HPDE6-E6E7 (cell line): ENCODE measurements at regions not wholly inside any gene's neighbourhood (a gene's known extent, or its start where the extent isn't known, plus 50 kb on each side); places are given as distances from the start of the nearest gene placed in this dataset.
"Not testable (repeated sequence)": the region's sequence is repeated elsewhere in the genome, so short reads cannot be mapped to it uniquely, and the experiment has no call there.

Experiments
- DNase-seq: peaks from one replicate; pipeline ENCODE4 v3.0.0; 2011; ENCODE audit warnings: missing footprints; ENCODE audit errors: extremely low spot score

DNA sequence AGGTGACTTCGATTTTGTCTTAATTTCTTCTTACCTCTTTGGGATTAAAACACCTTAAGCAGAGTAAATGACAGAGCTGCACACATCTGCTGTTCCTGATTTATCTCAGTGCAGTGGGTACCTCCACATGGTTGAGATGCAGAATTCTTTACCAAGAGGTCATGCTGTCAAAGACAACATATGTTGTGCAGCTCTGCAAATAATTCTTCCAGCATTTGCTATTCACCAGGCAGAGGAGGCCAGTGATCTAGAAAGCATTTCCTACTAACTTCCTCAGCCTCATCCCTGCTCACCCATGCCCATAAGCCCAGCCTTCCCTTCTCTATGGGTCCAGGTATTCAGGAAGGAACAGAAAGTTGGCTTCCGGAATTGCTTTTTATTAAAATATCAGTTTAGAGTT lies 109.3 kb downstream of the THBS2 start:
- no peak for DNase-seq

DNA sequence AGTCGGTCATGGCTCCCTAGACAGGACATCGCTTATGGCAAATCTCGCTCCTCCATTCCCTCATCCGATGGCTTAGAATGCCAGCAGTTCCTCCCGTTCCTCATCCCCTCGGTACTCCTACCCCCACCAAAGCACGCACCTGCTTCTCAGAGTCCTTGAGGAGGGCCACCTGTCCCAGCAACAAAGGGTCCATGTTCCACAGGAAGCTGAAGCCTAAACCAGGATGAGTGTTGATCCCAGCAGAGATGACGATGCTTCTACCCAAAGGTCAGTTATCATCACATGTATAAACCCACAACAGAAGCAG lies 111.2 kb downstream of the THBS2 start:
- DNase-seq: no peak

DNA sequence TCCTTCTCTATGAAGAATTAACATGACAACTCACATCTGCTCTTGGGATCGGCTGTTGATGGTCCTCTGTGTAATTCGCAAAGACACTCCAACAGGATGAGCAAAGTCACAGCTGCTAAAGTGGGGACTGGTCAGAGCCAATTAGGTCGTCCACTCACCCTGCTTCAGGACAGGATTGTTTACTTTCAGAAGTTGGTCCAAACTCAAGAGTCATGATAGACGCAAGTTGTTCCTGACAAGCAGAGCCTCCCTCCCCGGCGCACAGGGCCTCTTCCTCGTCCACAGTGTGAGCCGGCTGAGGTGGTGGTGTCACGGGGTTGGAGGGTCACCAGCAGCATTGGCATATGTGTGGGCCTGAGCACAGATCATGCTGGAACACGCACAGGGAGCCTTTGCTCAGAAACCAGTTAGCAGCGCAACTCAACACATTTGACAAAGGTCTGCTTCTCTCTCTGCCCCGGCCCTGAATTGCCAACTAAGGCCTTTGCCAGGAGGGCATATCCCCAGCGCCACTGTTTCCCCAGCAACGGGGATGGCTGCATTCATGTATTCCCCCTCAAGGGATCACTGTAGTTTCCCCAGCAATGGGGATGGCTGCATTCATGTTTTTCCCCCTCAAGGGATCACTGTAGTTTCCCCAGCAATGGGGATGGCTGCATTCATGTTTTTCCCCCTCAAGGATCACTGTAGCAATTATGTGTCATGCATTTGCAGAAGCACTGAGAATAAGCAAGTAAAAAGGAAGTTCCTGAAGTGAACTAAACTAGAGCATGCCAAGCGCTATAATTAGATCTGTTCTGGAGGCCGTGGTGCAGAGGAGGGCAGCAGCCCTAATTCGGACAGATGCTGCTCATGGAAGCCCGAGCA lies 111.7 kb downstream of the THBS2 start:
- no peak for DNase-seq

DNA sequence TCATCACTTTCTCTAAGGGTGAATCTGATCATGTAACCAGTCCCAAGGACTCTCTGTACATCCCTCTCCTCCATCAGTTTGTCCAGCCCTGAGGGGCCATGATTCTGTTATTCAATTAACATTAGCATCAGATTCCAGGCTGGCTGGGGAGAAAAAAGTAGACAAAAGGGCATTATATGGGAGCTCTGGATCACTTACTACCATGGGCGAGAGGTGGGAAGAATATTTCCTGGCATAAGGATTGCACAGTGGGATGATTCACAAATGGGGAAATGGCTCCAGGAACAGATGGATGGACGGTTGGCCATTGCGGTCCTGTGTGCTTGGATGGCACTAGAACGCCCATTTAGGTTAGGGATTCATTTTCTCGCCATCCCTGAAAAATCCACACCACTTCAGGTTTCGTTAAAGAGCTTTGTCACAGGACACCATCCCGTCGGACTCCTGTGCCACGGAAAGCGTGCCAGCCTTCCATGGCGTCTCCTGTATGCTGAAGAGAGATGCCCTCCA lies 112.6 kb downstream of the THBS2 start:
- DNase-seq: no peak

DNA sequence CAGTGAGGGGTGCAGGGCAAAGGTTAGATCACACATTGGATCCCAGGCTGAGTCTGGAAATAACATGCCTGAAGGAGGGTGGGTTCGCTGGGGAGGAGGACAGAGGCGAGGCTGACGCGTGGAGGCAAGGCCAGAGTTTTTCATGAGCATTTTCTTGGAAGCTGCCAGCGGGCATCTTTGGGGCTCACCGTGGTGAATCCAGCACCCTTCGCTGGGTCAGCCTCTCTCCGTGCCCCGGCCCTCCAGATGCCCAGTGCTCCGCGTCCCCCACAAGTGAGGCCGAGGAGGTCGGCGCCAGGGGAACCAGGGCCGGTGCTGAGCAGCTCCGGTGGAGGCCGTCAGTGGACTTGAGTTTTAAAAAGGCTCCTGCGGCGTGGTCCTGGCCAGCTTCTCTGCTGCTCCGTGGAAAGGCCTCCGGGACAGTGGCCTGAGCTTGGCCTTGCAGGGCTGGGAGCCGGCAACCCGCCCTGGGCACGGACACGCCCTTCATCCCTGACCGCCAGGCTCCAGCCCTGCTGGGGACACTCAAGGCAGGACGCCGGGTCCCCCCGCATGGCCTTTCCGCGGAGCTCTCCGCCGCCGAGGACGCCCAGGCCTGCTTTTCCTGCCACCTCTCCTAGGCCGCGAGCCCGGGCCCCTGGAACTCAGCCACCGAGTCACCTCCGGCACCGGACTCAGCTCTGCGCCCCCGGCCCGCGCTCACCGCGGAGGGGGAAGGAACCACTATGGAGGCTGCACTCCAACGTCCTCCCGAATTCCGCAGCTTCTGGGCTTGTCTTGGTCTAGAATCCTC lies 114.3 kb downstream of the THBS2 start:
- DNase-seq: no peak

DNA sequence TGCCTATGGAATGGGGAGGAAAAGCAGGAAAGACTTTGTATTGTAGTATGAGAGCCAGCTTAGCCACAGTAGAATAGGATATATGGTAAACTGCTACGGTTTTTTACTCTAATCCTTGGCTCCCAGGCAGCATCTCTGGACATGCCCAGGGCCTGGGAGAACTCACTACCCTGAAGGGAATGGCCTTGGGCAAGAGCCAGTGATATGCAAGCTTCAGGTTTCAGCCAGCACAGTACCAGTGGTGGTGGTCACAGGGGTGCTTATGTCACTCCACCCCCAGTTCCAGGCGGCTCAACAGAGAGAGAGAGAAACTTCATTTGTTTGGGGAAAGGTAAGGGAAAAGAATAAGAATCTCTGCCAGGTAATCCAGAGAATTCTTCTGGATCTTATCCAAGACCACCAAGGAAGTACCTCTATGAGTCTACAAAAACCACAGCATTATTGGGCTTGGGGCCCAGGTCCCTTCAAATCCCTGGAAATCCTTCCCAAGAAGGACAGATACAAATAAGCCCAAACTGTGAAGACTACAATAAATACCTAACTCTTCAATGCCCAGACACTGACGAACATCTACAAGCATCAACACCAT lies 121.2 kb downstream of the THBS2 start:
- DNase-seq: no peak

DNA sequence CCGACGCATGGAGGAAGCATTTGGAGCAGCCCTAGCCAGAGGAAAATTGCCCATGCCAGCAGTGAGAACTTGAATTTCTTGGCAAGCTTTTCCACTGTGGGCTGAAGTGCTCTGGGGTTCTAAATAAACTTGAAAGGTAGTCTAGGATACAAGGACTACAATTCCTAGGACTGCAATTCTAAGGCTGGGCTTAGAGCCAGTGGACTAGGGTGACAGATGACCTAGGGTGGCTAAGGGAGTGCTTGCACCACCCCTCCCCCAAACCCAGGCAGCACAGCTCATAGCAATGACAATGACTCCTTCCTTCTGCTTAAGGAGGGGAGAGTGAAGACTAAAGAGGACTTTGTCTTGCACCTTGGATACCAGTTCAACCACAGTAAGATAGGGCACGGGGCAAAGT lies 122.3 kb downstream of the THBS2 start:
- no peak for DNase-seq

DNA sequence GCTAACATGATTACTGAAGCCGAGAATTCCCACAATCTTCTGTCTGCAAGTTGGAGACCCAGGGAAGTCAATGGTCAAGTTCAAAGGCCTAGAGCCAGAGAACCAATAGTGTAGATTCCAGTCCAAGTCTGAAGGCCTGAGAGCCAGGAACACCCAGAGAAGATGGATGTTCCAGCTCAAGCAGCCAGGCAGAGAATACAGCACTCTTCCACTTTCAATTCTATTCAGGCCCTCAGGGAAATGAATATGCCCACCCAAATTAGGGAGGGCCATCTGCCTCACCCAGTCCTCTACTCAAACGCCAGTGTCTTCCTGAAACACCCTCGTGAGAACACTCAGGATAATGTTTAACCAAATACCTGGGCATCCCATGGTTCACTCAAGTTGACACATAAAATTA lies 123.5 kb downstream of the THBS2 start:
- no peak for DNase-seq

DNA sequence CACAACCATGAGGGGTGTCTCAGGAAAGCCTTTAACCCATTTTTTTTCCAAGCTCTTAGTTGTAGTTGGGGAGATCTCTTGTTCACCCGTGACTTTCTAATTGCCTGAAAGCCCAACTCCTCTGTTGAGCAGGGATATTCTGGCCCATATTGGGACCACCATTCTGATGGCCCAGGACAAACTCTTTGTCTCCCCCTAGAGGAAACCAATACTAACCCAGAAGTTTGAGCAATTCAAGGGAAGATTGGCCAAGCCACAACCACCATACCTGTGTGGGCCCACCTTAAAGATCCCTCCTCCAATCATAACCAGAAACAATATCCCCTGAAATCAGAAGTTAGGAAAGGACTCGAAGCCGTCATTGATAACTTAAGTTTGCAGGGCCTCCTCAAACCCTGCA lies 132.6 kb downstream of the THBS2 start:
- no peak for DNase-seq

DNA sequence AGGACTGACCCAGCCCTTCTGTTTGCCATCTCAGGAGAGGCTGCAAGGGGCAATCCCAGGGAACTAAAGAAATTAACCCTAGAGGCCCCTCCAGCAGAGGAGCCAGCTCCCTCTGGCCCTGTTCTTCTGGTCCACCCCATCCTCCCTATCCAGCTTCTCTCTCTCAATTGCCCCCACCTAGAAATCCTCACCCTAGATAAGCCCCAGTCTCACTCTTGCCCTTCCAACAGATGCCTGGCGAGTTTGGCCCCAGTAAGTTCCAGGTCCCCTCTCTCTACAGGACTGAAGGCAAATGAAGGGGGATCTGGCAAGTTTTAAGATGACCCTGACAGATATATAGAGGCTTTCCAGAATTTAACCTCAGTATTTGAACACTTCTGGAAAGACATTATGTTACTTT lies 134.0 kb downstream of the THBS2 start:
- no peak for DNase-seq

DNA sequence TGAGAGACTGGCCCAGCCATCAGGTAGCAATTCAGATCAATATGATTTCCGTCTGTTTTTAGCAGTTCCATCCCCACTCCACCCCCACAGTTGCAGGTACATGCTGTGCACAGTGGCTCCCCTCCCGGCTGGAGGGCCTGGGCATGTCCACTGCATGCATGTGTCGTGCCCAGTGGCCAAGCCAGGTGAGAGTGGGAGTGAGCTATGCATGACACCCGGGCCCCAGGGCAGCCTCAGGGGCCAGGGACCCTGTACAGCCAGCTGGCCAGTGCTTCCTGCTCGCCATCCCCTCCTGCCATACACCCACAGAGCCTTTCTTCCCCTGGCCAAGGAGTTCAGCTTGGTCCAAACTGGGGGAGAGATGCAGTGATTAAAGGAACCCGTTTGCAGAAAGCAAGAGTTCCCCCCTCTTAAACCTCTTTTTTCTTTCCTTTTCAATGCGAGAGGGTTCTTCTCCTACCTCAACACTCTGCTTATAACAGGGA lies 135.3 kb downstream of the THBS2 start:
- DNase-seq: no peak

DNA sequence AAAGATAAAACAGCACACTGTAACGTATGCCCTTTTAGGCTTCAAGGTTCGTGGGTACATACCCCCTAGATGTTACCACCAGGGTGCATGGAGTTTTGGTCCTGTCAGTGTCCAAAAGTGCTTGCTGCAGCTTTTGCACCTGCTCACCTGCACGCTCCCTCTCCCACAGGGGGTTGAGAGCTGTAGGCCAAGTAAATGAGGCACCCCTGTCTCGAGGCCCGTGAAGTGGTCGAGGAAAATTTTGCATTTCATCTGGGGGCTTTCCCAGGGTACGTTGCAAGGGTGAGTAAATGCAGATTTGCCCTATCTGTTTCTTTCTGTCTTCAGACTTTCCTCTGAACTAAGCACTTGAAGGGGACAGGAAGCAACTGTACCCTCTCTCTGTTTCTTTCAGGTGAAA lies 136.0 kb downstream of the THBS2 start:
- no peak for DNase-seq

DNA sequence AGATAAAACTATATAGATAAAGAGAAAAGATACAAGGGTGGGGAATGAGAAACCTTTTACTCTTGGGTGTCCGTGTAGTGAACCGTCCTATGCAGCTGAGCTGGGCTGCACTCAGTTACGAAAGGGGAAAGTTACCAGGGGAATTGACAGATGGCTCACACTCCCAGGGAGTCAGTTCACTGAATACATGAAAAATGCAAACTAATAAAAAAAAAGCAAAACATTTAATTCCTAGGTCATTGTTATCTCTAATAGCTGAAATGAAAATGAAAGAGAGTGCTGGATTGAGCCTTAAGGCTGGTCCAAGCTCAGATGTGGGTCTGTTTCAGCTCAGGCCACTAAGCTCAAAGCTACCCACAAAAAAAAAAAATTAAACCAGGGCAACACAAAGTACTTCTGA lies 138.0 kb downstream of the THBS2 start:
- DNase-seq: no peak

DNA sequence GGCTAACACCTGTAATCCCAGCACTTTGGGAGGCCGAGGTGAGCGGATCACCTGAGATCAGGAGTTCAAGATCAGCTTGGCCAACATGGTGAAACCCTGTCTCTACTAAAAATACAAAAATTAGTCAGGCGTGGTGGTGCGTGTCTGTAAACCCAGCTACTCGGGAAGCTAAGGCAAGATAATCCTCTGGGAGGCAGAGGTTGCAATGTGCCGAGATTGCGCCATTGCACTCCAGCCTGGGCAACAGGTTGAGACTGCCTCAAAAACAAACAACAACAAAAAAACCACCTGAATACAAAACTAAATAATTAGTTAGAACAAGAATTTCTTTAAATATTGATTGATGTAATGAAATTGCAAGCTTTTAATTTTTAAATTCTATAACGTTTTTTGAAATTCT lies 139.0 kb downstream of the THBS2 start:
- DNase-seq: not testable (repeated sequence)

DNA sequence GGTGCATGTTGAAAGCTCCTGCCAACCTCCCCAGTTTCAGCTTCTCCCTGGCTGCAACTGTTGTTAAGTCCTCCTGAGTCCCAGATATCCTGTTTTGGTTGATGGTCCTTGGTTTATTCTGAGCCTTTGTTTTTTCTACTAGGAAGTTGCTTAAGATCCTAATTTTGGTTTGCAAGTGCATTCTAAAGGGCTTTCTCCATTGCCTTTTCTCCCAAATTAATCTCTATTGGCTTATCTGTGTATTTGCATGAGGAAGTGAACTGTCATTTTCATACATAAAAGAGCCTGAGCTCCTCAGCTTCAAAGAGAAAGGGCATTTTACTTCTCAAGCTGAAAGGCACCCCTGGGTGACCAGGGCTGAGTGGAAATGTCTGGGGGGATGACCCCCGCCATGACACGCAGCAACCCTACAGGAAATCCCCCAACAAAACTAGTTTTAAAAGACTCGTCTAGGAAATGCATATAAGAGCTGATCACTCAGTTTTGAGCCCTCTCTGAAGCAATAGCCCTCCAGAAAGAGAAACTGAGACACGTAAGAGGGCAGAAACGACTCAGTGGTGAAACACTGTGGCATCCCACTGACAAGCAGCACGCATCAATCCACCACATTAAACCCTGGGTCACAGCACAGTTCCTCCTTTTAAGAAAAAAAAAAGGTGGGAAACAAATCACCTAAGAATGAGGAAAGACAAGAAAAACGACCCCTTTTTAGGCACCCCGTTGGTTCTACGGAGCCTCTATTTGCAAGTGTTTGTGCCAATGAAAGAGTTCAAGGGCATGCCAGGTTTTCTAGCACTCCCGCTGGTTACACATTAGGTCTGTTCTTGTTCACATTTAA lies 140.9 kb downstream of the THBS2 start:
- no peak for DNase-seq

DNA sequence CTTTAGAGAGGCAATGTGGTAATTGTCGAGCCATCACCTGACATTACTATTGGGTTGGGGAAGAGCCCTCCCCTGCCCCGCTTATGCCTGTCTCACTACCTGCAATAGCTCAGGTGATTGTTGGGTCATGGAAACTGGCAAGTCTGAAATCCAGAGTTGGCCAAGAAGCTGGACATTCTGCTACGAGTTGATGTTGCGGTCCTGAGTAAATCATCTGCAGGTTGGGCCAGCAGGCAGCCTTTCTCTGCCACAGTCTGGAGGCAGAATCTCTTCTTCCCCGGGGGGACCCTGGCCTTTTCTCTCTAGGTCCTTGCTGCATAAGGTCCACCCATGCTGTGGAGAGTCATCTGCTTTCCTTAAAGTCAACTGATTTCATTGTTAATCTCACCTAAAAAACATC lies 142.4 kb downstream of the THBS2 start:
- DNase-seq: no peak

DNA sequence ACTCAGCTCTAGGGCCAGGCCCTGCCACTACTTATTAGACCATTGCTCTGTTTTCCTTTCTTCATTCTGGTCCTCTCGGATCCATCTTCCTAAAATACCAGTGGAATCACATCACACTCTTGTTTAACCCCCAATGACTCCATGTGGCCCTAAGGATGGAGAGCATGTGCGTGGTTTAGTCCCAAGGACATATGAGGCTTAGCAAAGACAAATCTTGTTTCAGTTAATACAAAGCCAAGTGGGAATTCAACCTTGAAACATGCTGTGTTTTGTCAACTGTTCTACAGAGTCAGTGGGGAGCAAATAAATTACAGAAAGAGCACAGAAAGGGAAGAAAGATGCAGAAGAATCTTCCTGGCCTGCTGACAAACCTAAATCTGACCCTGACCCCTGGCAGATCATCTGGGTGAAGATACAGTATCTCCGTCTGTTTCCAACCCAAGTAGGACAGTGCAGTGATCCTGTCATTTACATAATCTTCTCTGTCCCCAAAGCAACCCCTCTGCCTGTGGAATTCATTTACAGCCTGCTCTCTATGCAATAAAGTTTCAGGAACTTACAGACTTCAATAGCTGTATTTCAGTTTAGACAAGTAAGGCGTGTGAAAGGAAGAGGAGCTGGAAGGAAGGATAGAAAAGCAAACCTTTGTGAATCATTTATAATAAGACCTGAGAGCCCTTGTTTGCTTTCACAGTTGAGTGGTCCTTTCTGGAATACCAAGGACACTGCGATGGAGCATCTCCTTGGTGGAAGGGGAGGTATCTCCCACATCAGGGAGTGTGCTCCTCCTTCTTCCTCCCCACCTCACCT lies 144.0 kb downstream of the THBS2 start:
- no peak for DNase-seq

DNA sequence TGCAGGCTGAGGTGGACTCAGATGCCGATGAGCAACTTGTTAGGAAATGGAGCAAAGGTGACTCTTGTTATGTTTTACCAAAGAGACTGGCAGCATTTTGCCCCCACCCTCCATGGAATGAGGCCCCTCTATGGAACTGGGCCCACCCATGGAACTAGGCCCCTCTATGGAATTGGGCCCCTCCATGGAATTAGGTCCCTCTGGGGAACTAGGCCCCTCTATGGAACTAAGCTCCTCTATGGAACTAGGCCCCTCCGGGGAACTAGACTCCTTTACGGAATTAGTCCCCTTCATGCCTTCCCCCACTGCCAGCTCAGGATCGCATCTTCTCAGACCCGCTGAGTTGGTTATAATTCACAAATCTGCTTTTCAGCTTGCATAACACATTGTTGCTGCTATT lies 144.9 kb downstream of the THBS2 start:
- DNase-seq: no peak

DNA sequence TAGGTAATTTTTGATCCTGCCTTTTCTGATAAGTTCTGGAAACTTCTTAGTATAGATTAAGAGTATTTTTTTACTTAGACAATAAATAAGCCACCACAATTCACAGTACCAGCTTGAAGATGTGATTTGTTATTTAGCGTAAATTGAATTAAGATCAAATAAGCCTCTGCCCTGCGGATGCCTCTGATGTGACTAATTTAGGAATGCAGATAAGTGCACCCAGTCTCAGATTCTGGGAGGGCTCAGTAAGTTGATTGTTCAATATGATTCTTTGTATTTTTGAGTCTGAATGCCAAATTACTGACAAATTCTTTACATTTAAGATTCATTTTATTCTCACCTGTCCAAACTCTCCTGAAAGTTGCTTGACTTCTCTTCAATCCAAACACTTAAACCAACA lies 147.5 kb downstream of the THBS2 start:
- no peak for DNase-seq

DNA sequence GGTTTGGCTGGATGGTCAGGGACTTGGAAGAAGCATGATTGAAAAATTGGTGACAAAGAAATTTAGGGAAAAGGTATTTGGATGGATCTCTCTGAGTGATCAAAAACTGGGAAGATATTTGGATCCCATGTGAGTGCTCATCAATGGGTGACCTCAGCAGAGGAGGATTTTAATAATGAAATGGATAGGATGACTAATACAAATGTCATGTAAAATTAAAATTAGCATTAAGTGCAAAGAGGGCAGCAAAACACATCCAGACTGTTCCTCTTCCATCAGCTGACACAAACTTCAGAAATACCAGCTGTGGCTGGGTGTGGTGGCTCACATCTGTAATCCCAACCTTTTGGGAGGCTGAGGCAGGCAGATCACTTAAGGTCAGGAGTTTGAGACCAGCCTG lies 151.7 kb downstream of the THBS2 start:
- no peak for DNase-seq
